NCI-H128 (cell line): ENCODE measurements at regions not wholly inside any gene's neighbourhood (a gene's known extent, or its start where the extent isn't known, plus 50 kb on each side); places are given as distances from the start of the nearest gene placed in this dataset.
"Not testable (repeated sequence)": the region's sequence is repeated elsewhere in the genome, so short reads cannot be mapped to it uniquely, and the experiment has no call there.

ENCODE experiments used
- DNase-seq: peaks from one replicate; lab custom pipeline; 2025; ENCODE audit not compliant: unreplicated experiment; lab: John Stamatoyannopoulos, UW

DNA sequence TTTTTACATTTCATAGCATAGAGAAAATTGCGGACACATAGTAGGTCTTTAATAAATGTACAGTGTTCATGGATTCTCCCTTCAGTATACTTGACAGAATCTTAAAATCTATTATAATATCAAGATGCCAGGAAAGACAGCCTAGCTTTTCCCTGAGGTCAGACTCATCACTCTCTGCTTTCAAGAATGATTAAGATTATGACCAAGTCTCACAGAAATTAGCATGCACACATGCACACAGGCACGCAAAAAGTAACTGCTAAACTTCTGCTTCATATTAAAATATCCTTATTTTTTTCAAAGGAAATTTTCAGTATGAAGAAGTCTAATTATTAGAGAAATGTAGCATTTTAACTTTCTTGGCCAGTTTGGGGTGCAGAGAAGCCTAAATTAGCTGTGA, 493.8 kb upstream of the NECTIN3 start:
- DNase-seq, result no peak

DNA sequence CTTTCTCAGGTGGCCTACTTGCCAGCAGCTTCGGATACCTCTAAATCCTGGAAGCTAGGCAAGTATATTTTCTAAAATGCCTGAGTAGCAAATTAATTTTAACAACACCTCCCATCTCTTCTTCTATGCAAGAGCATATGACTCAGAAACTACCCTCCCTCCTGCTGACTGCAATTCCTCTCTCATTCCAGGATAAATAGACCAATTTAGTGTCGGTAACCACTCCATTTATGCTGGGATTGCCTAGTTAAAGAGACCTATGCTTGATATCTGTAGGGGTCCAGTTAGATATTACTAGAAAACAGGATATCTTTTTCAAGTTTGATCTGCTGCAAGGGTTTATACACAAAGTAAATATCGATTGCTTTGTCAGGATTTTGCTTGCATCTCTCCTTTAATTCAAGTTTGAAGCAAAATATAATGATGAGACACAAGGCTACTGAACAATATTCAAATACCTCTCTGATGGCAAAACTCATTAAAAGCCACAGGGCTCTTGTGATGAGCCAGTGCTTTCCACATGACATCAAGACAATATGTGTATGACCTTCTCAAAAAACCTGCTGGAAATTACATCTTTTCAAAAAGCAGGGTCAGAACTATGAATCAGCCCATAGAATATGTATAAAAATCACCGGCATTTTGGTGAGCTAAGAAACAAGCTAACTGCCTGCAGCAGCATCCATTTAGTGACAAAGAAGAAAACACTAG, 491.6 kb upstream of the NECTIN3 start:
- no peak for DNase-seq

DNA sequence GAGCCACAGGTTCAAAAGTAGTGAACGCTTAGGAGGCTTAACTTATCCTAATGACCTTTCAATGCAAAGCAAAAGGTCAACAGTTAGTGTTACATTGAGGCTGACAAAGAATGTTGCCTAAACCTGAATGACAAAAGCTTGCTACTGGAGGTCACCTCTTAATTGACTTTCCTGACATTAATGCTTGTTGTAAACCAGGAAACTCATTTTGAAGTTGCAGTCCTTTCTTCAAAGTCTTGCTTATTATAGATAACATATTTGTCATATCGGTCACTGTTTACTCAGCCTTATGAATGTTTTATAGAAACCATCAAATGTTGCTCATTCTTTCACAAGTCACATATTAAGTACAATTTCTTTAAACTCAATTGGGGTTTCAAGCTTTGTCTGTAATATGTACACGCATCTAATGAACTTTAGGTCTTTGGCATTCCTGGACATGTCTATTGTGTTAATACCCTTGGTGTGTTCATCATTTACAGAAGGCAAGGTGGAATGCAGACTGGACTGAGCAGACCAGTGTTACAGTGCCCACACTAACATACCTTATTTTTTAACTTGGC, 488.2 kb upstream of the NECTIN3 start:
- DNase-seq, result no peak

DNA sequence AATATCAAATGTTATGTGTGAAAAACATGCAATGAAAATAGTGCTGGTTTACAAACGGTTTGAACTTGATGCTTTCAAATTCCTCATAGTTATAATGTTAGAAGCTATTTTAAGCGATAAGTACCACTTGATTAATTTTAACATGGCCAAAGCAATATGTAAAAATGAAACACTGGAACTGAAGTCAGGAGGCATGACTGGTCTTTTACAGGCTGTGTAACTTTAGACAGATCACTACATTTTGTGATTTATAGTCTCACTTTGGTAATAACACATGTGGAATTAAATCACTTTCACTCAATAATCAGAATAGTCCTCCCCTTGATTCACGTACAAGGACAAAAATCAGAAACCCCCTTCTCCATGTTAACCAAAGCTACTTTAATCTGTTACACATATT, 482.7 kb upstream of the NECTIN3 start:
- DNase-seq, result no peak

DNA sequence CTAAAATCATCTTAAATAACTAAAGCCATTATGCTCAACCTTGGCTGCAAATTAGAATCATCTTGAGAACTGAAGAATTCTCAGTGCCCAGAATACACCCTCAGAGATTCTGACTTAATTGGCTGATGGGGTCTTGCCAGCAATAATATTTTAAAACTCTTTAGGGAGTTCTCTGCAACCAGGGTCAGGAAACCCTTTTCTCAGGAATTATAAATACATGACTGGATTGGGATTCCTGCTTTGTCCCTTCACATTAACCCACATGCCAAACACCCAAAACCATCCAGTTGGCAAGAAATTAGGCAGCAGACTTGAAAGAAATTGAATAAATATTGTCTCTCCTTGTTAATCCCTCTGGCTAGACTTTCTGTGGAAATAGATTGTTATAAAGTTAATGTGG, 482.3 kb upstream of the NECTIN3 start:
- DNase-seq, result no peak

DNA sequence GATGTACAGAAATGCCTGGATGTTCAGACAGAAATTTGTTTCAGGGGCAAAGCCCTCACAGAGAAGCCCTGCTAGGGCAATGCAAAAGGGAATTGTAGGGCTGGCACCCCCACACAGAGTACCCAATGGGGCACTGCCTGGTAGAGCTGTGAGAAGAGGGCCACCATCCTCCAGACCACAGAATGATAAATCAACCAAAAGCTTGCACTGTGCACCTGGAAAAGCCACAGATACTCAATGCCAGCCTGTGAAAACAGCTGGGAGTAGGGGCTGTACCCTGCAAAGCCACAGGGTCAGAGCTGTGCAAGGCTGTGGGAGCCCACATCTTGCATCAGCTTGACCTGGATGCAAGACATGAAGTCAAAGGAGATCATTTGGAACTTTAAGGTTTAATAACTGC, 477.9 kb upstream of the NECTIN3 start:
- DNase-seq, result no peak

DNA sequence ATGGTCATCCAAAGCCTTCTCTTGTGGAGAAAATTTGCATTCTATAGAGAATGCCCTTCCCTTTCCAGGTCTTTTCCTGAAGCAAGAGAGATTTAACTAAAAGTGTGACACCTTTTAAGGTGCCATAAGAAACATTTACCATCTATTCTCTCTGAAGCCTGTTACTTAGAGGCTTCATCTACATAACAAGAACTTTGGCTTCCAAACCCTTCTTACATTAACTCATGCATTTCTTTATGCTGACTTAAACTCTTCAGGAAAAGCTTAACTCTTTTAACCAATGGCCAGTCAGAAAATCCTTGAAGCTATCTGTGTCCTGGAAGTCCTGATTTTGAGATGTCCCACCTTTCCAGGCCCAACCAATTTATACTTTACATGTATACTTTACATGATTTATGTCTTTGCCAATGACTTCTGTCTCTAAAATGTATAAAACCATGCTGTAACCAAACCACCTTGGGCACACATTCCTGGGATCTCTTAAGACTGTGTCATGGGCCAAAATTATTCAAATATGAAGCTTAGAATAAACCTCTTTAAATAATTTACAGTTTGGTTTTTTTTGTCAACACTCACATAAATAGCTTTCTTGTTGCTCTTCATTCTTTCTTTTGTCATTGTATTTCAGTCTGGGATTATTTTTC, 472.6 kb upstream of the NECTIN3 start:
- no peak for DNase-seq

DNA sequence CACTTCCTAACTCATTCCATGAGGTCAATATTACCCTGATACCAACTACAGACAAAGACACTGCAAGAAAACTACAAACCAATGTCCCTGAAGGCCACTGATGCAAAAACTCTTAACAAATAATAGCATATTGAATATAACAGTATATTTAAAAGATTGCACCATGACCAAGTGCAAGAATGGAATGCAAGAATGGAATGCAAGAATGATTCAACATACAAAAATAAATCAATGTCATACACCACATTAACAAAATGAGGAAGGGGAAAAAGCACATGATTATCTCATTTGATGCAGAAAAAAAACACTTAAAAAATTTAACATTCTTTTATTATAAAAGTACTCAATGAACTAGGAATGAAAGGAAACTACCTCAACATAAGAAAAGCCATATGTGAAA, 463.1 kb upstream of the NECTIN3 start:
- DNase-seq, result no peak

DNA sequence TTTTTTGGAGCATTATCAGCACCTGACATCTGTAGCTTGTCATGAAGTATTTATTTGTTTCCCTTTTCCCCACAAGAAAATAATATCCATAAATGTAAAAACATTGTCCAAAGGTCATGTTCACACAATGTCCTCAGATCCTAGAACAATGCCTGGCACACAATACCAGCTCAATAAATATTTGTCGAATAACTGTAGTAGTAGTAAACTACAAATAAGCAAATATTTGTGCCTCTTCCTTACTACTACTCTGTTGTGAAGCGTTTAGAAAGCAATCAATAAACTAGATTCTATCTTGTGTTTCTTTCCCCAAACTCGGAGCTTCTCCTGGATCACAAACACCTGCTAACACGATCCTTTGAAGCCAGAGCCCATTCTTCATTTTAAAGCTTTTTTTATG, 459.6 kb upstream of the NECTIN3 start:
- no peak for DNase-seq

DNA sequence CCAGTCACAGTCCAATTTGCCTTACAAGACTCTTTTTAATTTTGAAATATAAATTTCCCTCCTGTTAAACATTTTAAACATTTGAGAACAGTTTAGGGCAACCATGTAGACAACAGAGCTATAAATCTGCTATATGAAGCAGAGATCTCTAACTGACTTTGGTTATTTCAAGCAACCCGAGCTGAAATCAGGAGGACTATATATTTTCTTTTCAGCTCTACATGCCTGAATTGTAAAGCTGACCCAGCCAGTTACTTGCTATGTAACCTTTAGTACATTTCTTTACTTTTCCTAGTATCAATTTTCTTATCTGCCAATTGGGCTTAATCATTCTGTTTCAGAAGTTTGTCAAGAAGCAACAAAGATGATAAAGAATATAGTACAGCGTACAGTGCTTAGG, 457.4 kb upstream of the NECTIN3 start:
- no peak for DNase-seq

DNA sequence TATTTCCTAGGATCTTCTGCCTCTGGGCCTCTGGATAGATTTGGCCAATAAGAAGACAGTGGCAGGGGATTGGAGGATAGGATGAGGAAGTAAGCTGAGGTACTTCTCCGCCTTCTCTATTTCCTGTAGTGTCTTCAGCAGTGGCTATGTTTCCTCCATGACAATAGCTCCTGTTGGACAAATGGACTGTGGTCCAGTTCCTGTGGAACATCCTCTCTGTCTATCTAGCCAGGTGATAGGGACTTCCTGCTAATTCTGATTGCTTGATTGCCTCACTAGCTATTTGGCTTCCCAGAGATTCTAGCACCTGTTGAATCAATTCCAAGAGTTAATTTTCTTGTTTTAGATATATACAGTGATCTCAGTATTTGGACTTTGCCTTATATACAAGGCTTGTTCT, 456.2 kb upstream of the NECTIN3 start:
- DNase-seq, result no peak

DNA sequence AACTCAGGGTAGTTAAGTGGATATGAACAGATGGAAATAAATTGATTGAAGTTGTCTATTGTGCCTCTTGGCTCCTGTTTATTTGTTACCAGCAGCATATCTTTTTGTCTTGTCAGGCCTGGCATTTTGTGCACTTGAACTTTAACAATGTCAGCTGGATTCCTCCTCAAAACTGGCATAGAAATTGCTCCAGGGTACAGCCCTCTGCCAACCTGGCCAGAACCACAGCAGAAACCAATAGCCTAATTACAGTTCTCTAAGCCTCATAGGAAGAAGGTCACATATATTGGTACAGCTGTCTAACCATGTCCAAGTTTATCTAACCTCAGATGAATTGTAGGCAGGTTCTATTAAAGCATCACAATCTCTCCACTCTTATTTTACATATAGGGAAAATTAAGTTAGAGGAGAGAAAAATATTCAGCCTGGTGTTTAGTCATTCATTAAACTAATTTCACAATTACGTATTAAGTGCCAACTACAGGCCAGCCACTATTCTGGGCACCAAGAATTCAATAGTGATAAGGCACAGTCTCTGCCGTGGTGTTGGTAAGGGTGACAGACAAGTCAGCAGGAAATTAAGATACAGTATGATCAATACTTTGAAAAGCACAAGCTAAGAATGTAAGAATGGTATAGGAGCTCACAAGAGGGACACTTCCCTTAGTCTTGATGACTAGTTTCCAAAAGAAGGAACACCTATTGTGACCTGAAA, 452.9 kb upstream of the NECTIN3 start:
- DNase-seq, result no peak

DNA sequence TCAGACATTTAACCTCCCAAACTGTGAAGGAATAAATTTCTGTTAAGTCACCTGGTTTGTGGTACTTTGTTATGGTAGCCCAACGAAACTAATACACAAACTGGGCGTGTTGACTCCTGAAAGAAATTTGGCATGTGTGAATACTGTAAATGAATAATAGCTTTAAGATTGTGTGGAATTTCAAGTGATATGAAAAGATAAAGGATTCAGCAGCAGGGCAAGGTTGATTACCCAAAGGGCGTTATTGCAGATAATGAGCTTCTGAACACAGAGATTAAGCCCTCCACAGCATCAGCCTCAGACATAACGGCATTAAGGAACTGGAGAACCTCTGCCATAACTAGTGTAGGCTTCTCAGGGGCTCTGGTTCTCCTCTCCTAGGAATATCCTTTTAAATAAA, 451.5 kb upstream of the NECTIN3 start:
- DNase-seq, result no peak

DNA sequence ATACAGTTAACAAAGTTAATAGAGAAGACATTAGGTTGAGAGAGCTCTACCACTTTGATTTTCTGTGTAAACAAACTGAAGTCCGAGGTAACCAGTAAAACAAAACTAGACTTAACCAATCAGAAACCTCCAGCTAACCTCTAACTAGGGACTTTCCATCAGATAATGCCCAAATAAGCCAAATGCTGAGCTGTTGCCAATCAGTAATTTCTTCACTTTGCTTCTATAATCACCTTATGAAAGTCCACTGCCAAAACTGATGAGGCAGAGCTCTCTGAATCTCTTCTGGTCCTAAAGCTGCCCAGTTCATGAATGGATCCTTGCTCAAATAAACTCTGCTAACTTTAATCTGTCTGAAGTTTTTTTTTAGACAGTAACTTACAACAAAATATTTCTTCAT, 448.0 kb upstream of the NECTIN3 start:
- no peak for DNase-seq

DNA sequence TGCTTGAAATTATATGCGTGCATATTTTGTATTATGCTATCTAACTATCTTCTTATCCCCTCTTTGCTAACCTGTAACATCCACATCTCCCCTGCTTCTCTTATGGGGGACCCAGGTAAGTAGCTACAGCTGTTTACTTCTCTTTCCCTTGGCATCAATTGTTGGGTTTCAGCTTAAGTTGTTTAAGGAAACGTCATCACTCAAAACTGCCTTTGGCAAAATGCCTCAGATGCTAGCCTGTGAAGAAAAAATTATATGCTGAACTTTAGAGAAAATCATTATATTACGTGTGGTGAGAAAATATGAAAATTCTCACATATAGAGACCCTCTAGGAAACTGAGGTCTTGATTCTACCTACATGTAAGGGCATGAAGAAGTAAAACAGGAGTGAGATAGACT, 447.0 kb upstream of the NECTIN3 start:
- no peak for DNase-seq

DNA sequence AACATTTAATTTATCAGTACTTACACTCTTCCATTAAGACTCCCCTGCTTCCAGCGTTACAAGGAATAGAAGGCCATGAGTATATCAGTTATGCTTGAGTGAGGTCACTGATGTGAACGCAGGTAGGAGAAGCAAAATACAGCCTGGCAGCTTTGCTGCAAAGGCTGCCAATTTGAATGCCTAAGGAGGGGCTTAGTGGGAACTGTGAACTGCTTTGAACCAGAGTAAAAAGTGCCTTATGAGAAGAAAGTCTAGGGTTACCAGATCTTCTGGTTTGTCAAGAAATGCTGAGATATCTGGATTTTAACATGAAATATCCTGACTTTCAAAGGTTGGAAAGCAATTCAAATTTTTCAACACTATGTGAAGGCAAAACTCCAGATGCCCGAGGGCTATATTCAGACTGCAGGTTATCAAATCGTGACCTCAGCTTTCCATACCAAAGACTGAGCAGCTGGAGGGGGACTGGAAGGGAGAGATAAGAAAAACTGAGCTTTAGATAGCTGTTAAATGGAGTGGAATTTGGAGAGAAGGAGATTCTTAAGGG, 446.3 kb upstream of the NECTIN3 start:
- no peak for DNase-seq

DNA sequence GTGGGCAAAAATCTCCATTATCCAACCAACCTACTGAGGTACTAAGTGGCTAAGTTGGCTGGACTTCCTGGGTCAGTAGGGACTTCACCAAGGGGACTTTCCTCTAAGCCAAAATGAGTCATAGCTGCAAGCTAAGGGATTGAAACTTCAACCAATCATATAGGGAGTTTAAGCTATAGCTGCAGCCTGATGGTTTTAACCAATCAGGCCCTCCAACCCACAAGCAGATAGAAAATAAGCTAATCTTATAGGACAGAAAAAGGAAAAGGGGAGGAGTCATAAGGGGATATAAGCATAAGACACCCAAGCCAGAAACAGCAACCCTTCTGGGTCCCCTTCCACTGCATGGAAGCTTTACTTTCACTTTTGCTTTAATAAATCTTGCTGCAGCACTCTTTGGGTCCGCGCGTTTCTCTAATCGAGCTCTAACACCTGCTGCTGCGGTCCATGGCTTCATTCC, 444.9 kb upstream of the NECTIN3 start:
- DNase-seq, result not testable (repeated sequence)

DNA sequence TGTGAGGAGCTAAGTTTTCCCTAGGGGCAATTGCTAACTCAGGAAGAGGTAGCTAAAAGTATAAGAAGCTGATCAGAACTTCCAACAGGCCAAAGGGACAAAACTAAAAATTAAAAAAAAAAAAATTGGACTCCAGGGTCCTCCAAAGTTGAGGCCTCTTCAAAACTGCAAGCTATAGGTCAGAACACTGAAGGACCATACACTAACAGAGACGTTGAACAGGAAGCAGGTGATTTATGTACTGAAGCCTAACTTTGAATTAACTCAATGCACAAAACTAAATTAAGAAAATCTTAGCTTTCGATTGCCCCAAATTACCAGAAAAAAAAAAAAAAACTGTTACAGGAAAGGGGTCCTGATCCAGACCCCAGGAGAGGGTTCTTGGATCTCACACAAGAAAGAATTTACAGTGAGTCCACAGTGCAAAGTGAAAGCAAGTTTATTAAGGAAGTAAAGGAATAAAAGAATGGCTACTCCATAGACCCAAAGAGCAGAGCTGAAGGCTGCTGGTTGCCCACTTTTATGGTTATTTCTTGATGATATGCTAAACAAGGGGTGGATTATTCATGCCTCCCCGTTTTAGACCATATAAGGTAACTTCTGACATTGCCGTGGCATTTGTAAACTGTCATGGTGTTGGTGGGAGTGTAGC, 442.8 kb upstream of the NECTIN3 start:
- no peak for DNase-seq

DNA sequence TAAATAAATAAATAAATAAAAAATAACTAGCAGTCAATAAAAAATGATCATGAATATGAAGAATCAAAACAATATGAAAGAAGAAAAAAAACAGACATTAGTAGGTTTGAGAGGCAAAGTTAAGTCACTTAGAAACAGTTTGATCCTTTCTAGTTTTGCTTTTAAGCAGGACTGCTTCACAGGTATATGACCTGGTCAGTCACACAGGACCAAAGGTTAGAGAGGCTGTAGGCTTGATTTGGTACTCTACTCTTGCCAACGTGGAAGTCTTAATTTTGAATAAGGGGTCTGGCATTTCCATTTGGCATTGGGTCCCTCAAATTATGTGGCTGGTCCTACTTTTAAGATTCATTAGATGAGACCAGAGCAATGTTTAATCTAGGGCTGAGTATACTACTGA, 441.7 kb upstream of the NECTIN3 start:
- DNase-seq, result no peak

DNA sequence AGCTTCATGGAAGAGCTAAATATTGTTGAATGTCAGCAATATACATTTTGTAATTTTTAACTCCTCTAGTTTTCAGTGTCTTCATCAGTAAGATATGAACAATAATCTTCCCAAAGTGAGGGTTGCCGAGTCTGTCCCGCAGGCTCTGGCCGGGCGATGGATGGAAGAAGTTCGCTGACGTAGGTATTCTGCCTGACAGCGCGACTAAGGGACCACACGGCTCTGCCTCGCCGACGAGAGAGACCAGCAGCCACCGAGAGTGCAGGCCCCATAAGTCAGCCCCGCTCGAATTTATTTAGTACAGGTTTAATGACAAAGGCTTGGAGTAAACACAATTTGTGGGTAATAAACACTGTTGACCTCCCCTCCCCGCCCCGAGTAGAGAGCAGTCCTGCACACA, 427.4 kb upstream of the NECTIN3 start:
- no peak for DNase-seq

DNA sequence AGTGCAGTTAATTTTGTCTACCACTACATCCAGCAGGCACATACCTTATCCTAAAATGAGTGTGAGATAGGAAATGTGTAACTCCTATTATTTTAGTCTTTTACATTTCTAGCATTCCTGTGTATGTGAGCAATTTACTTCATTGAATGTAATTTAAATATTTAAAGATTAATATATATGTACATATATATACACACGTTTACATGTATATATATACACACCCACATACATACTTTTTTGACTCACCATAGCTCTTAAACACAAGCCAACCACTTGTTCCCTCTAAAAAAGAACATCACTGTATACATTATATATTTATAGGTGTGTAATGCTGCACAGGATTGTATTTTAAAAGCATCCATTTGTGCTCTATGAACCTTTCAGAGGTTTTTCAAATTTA, 425.6 kb upstream of the NECTIN3 start:
- DNase-seq, result no peak
